GM18867 (cell line): ENCODE measurements at regions not wholly inside any gene's neighbourhood (a gene's known extent, or its start where the extent isn't known, plus 50 kb on each side); places are given as distances from the start of the nearest gene placed in this dataset.

Experiments used
- ATAC-seq: cut with Tn5 transposase; IDR thresholded peaks from one replicate; pipeline ENCODE4 v1.9.1; 2021; ENCODE audit warnings: mild to moderate bottlenecking, moderate library complexity; ENCODE audit not compliant: unreplicated experiment

DNA sequence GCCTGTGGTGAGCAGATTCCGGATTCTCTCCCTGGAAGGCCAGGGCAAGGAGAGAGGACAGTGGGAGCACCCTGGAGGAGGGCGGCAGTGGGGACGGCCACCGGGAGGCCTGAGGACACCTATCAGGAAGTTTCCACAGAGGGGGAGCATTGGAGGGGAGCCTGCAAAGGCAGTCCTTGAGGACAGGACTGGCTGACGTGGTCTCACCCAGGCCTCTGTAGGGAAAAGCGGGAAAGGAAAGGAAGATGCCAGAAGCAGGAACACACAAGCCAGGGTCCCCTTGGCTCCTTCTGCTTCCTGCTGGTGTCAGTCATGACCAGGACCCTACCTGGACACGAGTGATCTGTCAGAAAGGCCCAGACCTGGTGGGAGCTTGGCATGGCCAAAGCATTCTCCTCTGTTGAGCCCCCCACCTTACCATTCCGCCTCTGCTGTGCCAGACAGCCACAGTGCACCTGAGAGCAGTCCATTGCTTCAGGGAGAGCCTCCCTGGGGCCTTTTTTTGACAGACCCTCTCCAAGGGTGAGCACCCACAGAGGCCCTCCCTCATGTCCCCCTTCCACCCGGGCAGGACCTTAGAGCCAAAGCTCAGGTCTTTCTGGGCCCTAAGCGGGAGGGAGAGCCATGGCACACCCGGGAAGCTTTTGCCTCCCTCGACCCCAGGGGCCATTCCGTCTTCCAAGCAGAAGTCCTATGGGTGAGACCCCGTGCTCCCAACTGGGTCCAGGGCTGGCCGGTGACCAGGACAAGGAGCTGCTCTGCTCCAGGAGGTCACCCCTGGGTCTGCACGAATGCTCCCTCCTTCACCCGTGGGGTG lies 333.1 kb downstream of the DYSF start:
- no peak for ATAC-seq

- no peak for ATAC-seq
Measured at GRCh38 chr2:71785516-71785981, 332.2 kb downstream of the DYSF start.

- ATAC-seq: no peak
Measured at GRCh38 chr2:71784734-71785511, 331.6 kb downstream of the DYSF start.

- no peak for ATAC-seq
Measured at GRCh38 chr2:71783815-71784214, 330.5 kb downstream of the DYSF start.

DNA sequence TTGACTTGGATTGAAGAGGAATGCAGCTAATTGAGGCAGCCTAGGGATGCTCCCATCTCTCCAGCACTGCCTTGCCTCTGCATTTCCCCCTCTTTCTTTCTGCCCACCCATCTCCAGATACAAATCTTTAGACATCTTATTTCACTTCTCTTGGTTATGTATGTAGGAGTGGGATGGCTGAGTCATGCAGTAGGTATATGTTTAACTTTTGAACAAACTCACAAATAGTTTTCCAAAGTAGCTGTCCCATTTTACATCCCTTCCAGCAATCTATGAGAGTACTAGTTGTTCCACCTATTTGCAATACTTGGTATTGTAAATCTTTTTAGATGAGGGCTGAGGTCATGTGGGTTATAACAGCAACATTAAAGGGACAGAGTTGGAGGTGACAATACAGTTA lies 329.9 kb downstream of the DYSF start:
- ATAC-seq: no peak

GRCh38 chr2:71782323-71782722 lies 329.0 kb downstream of the DYSF start:
- no peak for ATAC-seq

- ATAC-seq: no peak
Measured at GRCh38 chr2:71781695-71782228, 328.4 kb downstream of the DYSF start.

GRCh38 chr2:71780162-71780561 lies 326.8 kb downstream of the DYSF start:
- ATAC-seq: no peak

- no peak for ATAC-seq
Measured at GRCh38 chr2:71779774-71780105, 326.4 kb downstream of the DYSF start.

DNA sequence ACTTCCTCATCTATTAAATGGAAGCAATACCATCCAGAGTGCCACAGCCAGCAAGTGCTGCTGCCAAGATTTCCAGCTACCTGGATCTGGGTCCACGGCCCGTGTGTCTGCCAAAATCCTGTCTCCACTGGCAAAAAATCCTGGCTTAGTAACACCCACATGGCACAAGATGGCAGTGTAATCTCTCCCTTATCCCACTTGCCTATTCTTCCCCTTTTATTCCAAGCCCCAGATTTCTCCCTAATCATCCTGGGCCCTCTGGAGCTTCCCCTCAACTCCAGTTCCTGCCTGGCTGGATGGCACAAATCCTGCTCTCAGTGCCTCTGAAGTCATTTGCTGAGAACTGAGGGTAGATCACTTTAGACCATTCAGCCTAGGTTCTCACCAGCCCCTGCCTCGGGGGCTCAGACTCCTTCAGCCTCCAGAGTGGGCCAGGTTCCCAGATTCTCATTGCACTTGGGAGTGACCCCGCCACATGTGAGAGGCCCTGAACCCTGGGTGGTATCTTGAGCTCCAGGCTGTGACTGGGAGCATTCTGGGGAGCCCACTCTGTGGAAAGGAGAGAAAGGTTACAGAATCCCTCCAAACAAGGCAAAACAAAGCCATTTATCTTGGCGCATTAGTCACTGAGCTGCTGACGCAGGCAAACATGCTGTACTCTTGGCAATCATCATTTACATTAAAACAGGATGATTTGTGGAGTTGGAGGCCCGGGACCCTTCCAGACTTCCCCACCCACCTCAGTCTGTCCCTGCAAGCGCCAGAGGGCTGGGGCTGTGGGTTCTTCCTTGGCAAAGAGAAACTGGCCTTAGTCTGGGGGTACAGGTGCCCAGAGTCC lies 325.8 kb downstream of the DYSF start:
- no peak for ATAC-seq

DNA sequence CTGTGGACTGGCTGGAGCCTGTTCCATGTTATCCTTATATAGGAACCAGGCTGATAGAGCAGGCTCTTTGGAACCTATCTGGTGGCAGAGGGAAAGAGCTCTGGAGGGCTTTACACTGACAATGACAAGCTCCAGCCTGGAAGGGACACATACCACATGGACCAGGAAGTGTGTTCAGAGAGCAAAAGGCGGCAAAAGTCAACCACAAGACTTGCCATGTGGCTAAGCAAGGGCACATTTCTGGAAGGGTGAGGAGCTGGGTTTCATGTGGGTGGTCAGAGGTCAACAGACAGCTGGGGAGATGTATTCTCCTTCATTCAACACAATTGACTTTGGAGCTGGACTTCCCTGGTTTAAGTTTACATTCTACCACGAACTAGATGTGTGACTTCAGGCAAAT lies 325.2 kb downstream of the DYSF start:
- no peak for ATAC-seq

- no peak for ATAC-seq
Measured at GRCh38 chr2:71777946-71778345, 324.6 kb downstream of the DYSF start.

GRCh38 chr2:71776227-71776626 lies 322.9 kb downstream of the DYSF start:
- no peak for ATAC-seq

- ATAC-seq: no peak
Measured at GRCh38 chr2:71773218-71773617, 319.9 kb downstream of the DYSF start.

- no peak for ATAC-seq
Measured at GRCh38 chr2:71772510-71773172, 319.3 kb downstream of the DYSF start.

GRCh38 chr2:71767663-71768062 lies 314.3 kb downstream of the DYSF start:
- no peak for ATAC-seq

- no peak for ATAC-seq
Measured at GRCh38 chr2:71759060-71759459, 305.7 kb downstream of the DYSF start.

DNA sequence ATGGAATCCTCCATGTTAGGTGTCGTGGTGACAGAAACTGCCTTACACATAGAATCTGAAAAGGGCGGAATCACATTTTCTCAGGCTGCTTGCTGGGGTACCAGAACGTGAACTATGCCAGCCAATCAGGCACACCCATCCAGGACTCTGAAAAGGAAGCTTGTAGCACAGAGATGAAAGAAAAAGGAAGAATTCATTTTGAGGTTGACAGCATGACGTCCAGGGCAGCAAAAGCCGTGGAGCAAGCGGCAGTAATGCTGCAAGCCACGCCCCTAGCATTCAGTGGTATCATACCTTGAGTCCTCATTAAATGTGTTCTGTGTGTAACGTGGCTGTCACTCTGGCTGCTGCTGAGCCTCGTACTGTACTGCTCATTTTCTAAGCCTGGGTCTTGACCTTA lies 304.0 kb downstream of the DYSF start:
- ATAC-seq: no peak

GRCh38 chr2:71756280-71756906 lies 303.0 kb downstream of the DYSF start:
- no peak for ATAC-seq

GRCh38 chr2:71751590-71751989 lies 298.2 kb downstream of the DYSF start:
- no peak for ATAC-seq
